Endothelial cell of umbilical vein (primary cell): ENCODE measurements at regions not wholly inside any gene's neighbourhood (a gene's known extent, or its start where the extent isn't known, plus 50 kb on each side); places are given as distances from the start of the nearest gene placed in this dataset.

Experiments used
- BruUV-seq: library from RNA; stranded (reverse); fragments of 400-500 nt; replicated peaks from 2 replicates; lab custom pipeline; 2021; lab: Mats Ljungman, UMichigan
- CTCF ChIA-PET: fragments of 300-600, 350-600 bp; sonication (Branson Sonifier 250); formaldehyde crosslinking; loops from one replicate; lab custom pipeline; 2021; ENCODE audit warnings: antibody characterized with exemption, inconsistent platforms; lab: Charles Lee
- POLR2A ChIA-PET: fragments of 300-600, 350-600 bp; sonication (Branson Sonifier 250); formaldehyde crosslinking; loops from one replicate; lab custom pipeline; 2021; ENCODE audit warnings: antibody characterized with exemption, inconsistent platforms; lab: Charles Lee
- DNase-seq: peaks from one replicate; pipeline ENCODE4 v3.0.0-alpha.2; 2011; ENCODE audit warnings: low read depth, low spot score
- FAIRE-seq: peaks from 2 replicates; lab custom pipeline; 2011; peaks lifted over from hg19 to GRCh38; lab: Jason Lieb, UNC
- H2AFZ ChIP-seq: 2 replicates; pipeline ENCODE4 v1.6.0; 2012; ENCODE audit warnings: low read depth, low read length, control low read depth, inconsistent platforms
- H3K27ac ChIP-seq: 2 replicates; pipeline ENCODE4 v1.5.1; 2011; ENCODE audit warnings: low read depth, mild to moderate bottlenecking, control low read depth, low read length, moderate library complexity; ENCODE audit not compliant: insufficient read depth
- H3K27me3 ChIP-seq, 2 experiments: 2 replicates each; pipeline versions ENCODE4 v1.6.0 to v1.6.1; 2011; ENCODE audit warnings: low read length in 2 of 2, mixed read lengths in 1 of 2; ENCODE audit not compliant: control insufficient read depth in 2 of 2, insufficient read depth in 2 of 2
- H3K36me3 ChIP-seq, 2 experiments: 2 replicates in 1 of 2; 3 replicates in 1 of 2; pipeline ENCODE4 v1.5.1; 2011; ENCODE audit warnings: low read length in 2 of 2, mild to moderate bottlenecking in 1 of 2, moderate library complexity in 1 of 2; ENCODE audit not compliant: control insufficient read depth in 2 of 2, insufficient read depth in 2 of 2; ENCODE audit errors: extremely low read depth in 1 of 2
- H3K4me1 ChIP-seq: 3 replicates; pipeline ENCODE4 v1.5.1; 2011; ENCODE audit warnings: mild to moderate bottlenecking, low read length; ENCODE audit not compliant: control insufficient read depth, insufficient read depth; ENCODE audit errors: extremely low read depth
- H3K4me2 ChIP-seq: 2 replicates; pipeline ENCODE4 v1.6.1; 2011; ENCODE audit warnings: low read length, control low read depth, mixed read lengths; ENCODE audit not compliant: insufficient read depth
- H3K4me3 ChIP-seq, 3 experiments: fragments of 200-600 bp in 1 of 3; sonication (generic), shearing (Covaris generic) in 1 of 3; replicated peaks in 1 of 3; 2 replicates each; pipeline ENCODE4 v1.5.1; 2011 to 2016; ENCODE audit warnings: control low read depth in 3 of 3, low read length in 3 of 3, mild to moderate bottlenecking in 2 of 3, inconsistent platforms in 1 of 3, low read depth in 1 of 3, moderate library complexity in 1 of 3; ENCODE audit not compliant: insufficient read depth in 1 of 3
- H3K79me2 ChIP-seq: 2 replicates; pipeline ENCODE4 v1.6.0; 2012; ENCODE audit warnings: low read length, inconsistent platforms; ENCODE audit not compliant: control insufficient read depth, insufficient read depth
- H3K9ac ChIP-seq: replicated peaks from 2 replicates; pipeline ENCODE3; 2011; ENCODE audit warnings: low read length, control low read depth; ENCODE audit not compliant: insufficient read depth; ENCODE audit errors: extremely low read depth
- H3K9me1 ChIP-seq: replicated peaks from 3 replicates; pipeline ENCODE4 v1.6.0; 2011; ENCODE audit warnings: mild to moderate bottlenecking, low read length; ENCODE audit not compliant: control insufficient read depth, insufficient read depth; ENCODE audit errors: extremely low read depth
- H3K9me3 ChIP-seq: replicated peaks from 2 replicates; pipeline ENCODE4 v1.5.1; 2012; ENCODE audit warnings: low read length, inconsistent platforms; ENCODE audit not compliant: control insufficient read depth, insufficient read depth
- H4K20me1 ChIP-seq: replicated peaks from 2 replicates; pipeline ENCODE3; 2011; ENCODE audit warnings: mild to moderate bottlenecking, low read length; ENCODE audit not compliant: control insufficient read depth, insufficient read depth; ENCODE audit errors: extremely low read depth
- EZH2 ChIP-seq: IDR thresholded peaks from 2 replicates; pipeline ENCODE4 v1.6.1; 2012; ENCODE audit warnings: borderline replicate concordance, low read depth, mild to moderate bottlenecking, moderate library complexity, low read length, inconsistent platforms; ENCODE audit not compliant: severe bottlenecking
- FOS ChIP-seq: IDR thresholded peaks from 2 replicates; pipeline ENCODE4 v1.6.1; 2011; ENCODE audit warnings: mild to moderate bottlenecking, low read length, moderate library complexity, borderline replicate concordance; ENCODE audit not compliant: insufficient read depth
- GATA2 ChIP-seq: IDR thresholded peaks from 2 replicates; pipeline ENCODE4 v1.7.0; 2011; ENCODE audit warnings: low read depth, mild to moderate bottlenecking, moderate library complexity, mixed read lengths, low read length; ENCODE audit not compliant: insufficient read length, insufficient read depth
- JUN ChIP-seq: IDR thresholded peaks from 2 replicates; pipeline ENCODE4 v1.6.1; 2011; ENCODE audit warnings: borderline replicate concordance, low read depth; ENCODE audit not compliant: insufficient read length, insufficient read depth
- POLR2A ChIP-seq: IDR thresholded peaks from 2 replicates; pipeline ENCODE4 v1.6.1; 2012; ENCODE audit warnings: low read depth, mild to moderate bottlenecking, control low read depth, low read length
- POLR2AphosphoS5 ChIP-seq: IDR thresholded peaks from 2 replicates; pipeline ENCODE4 v1.6.1; 2012; ENCODE audit warnings: low read depth, mild to moderate bottlenecking, control low read depth, low read length, moderate library complexity; ENCODE audit not compliant: insufficient read depth
- dilution Hi-C: fragments of 300-500 bp; cut with MboI; formaldehyde crosslinking; loops from one replicate; pipeline ENCODE4 v1.15.0; 2019; ENCODE audit warnings: low sequenced_read_pairs; ENCODE audit not compliant: extremely low pct_ligation_motif_present
- intact Hi-C: fragments of 100-400 bp; cut with micrococcal nuclease; formaldehyde crosslinking; loops from one replicate; pipeline ENCODE4 v1.10.0; 2022
- TF ChIP-seq, protein P1 (sequence below), 2 donors: IDR thresholded peaks; 1 replicate in 1 of 2; 2 replicates in 1 of 2; pipeline ENCODE4 v1.5.1; 2011; ENCODE audit warnings: low read length in 2 of 2, mild to moderate bottlenecking in 2 of 2, moderate library complexity in 2 of 2, control low read depth in 1 of 2, inconsistent platforms in 1 of 2, low read depth in 1 of 2; ENCODE audit not compliant: insufficient read depth in 1 of 2; ENCODE audit errors: extremely low read depth in 1 of 2

GRCh38 chr15:95096651-95097050 is 865.3 kb downstream of the MCTP2 start:
- TF ChIP-seq GATA2 (no peak), FOS (no peak), EZH2 (no peak), POLR2A (no peak), JUN (no peak), POLR2AphosphoS5 (no peak)
- TF ChIP-seq, protein P1, sequence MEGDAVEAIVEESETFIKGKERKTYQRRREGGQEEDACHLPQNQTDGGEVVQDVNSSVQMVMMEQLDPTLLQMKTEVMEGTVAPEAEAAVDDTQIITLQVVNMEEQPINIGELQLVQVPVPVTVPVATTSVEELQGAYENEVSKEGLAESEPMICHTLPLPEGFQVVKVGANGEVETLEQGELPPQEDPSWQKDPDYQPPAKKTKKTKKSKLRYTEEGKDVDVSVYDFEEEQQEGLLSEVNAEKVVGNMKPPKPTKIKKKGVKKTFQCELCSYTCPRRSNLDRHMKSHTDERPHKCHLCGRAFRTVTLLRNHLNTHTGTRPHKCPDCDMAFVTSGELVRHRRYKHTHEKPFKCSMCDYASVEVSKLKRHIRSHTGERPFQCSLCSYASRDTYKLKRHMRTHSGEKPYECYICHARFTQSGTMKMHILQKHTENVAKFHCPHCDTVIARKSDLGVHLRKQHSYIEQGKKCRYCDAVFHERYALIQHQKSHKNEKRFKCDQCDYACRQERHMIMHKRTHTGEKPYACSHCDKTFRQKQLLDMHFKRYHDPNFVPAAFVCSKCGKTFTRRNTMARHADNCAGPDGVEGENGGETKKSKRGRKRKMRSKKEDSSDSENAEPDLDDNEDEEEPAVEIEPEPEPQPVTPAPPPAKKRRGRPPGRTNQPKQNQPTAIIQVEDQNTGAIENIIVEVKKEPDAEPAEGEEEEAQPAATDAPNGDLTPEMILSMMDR (IDR thresholded peaks at IDR 0.05; ENCODE audit: extremely low read depth in 1 of 2, insufficient read depth in 1 of 2, low read depth in 1 of 2, low read length in 2 of 2) = no peak
- H3K36me3 ChIP-seq = no peaks in the 10 kb centered on the region
- no peak overlapping the region for H3K9ac ChIP-seq
- no peak overlapping the region for H3K4me3 ChIP-seq
- no peak for FAIRE-seq
- H3K4me2 ChIP-seq = no peak overlapping the region
- no peak overlapping the region for H3K27ac ChIP-seq
- no peaks in the 10 kb centered on the region for H3K4me1 ChIP-seq
- no peak for DNase-seq
- H2AFZ ChIP-seq = no peak overlapping the region
- H4K20me1 ChIP-seq = no peaks in the 10 kb centered on the region
- CTCF ChIA-PET = no interaction called here
- POLR2A ChIA-PET = no interaction called here
- dilution Hi-C loops = no loop called here
- H3K9me1 ChIP-seq = no peaks in the 10 kb centered on the region
- no peaks in the 10 kb centered on the region for H3K79me2 ChIP-seq
- no peaks in the 10 kb centered on the region for H3K9me3 ChIP-seq
- no peaks in the 10 kb centered on the region for H3K27me3 ChIP-seq
- BruUV-seq = no TSS peak
- intact Hi-C loops = no loop called here
